ENCODE measurements at regions not wholly inside any gene's neighbourhood (a gene's known extent, or its start where the extent isn't known, plus 50 kb on each side); places are given as distances from the start of the nearest gene placed in this dataset.
A peak's percentile ranks its signal among the peaks of the same experiment; 100 is the strongest.

- DNase-seq = no peak
These were observed 157.0 kb upstream of the NDUFV2 start for GRCh38 chr18:8945514-8945913.

- DNase-seq = no peak
These were observed 156.2 kb upstream of the NDUFV2 start for GRCh38 chr18:8946066-8946838.

- DNase-seq = no peak
These were observed 154.9 kb upstream of the NDUFV2 start for GRCh38 chr18:8947566-8947965.

GRCh38 chr18:8948011-8948410 is 154.5 kb upstream of the NDUFV2 start:
- DNase-seq = no peak

GRCh38 chr18:8948471-8949149 is 153.9 kb upstream of the NDUFV2 start:
- no peak for DNase-seq

- no peak for DNase-seq
These were observed 153.3 kb upstream of the NDUFV2 start for GRCh38 chr18:8949206-8949605.

- DNase-seq = no peak
These were observed 151.0 kb upstream of the NDUFV2 start for GRCh38 chr18:8951491-8951890.

- no peak for DNase-seq
These were observed 150.3 kb upstream of the NDUFV2 start for GRCh38 chr18:8952174-8952573.

- no peak for DNase-seq
These were observed 149.4 kb upstream of the NDUFV2 start for GRCh38 chr18:8952769-8953760.

GRCh38 chr18:8957731-8958130 is 144.8 kb upstream of the NDUFV2 start:
- DNase-seq = peak; percentile 49

- DNase-seq = no peak
These were observed 143.8 kb upstream of the NDUFV2 start for GRCh38 chr18:8958660-8959059.

GRCh38 chr18:8959551-8960135 is 142.9 kb upstream of the NDUFV2 start:
- DNase-seq = peak; percentile 67

GRCh38 chr18:8960740-8961657 is 141.5 kb upstream of the NDUFV2 start:
- DNase-seq = no peak

- DNase-seq = no peak
These were observed 140.2 kb upstream of the NDUFV2 start for GRCh38 chr18:8962192-8962779.

GRCh38 chr18:8962855-8963635 is 139.5 kb upstream of the NDUFV2 start:
- no peak for DNase-seq

- DNase-seq = no peak
These were observed 138.6 kb upstream of the NDUFV2 start for GRCh38 chr18:8963876-8964275.

- no peak for DNase-seq
These were observed 137.1 kb upstream of the NDUFV2 start for GRCh38 chr18:8965398-8965797.

GRCh38 chr18:8966821-8967220 is 135.7 kb upstream of the NDUFV2 start:
- no peak for DNase-seq

- no peak for DNase-seq
These were observed 134.9 kb upstream of the NDUFV2 start for GRCh38 chr18:8967573-8967972.

GRCh38 chr18:8969639-8970390 is 132.7 kb upstream of the NDUFV2 start:
- no peak for DNase-seq

All from NCI-H146 (cell line).